ENCODE measurements at regions not wholly inside any gene's neighbourhood (a gene's known extent, or its start where the extent isn't known, plus 50 kb on each side); places are given as distances from the start of the nearest gene placed in this dataset.

GRCh38 chr5:35477911-35478310 is 139.8 kb upstream of the SPEF2 start:
- H3K79me2 ChIP-seq (ENCODE audit: insufficient read depth, low read length), result no peaks in the 10 kb centered on the region
- POLR2A ChIA-PET, result no interaction called here
- no peak overlapping the region for H2AFZ ChIP-seq (ENCODE audit: low read length)
- DNase-seq (ENCODE audit: low spot score) (no peak), ATAC-seq (no peak), FAIRE-seq (no peak)
- H3K27ac ChIP-seq (ENCODE audit: extremely low read length, insufficient read depth, low read length), result no peak overlapping the region
- H3K9ac ChIP-seq (ENCODE audit: insufficient read depth, low read depth, low read length), result no peak overlapping the region
- no TSS peak for BruUV-seq (replicated peaks)
- H3K9me3 ChIP-seq (ENCODE audit: low read length), result no peaks in the 10 kb centered on the region
- CTCF ChIA-PET (ENCODE audit: low intra/inter-chr PET ratio, low total read pairs), result no interaction called here
- intact Hi-C loops (cut with micrococcal nuclease; ENCODE audit: unreplicated experiment) (loop anchor here (5.0 kb wide), 1 partner anchor 61 kb away; no protein-coding TSS in a partner anchor), in situ Hi-C loops (cut with HindIII; ENCODE audit: extremely low pct_ligation_motif_present, low pct_unique_long_range_greater_than_20kb) (no loop called here)
- H3K4me1 ChIP-seq (ENCODE audit: insufficient read depth, low read length), result peaks cover 40% of the 10 kb centered on the region
- no peaks in the 10 kb centered on the region for H4K20me1 ChIP-seq (ENCODE audit: insufficient read depth, low read length)
- H3K27me3 ChIP-seq (ENCODE audit: control insufficient read depth in 1 of 2, insufficient read depth in 2 of 2, low read length in 2 of 2), result no peaks in the 10 kb centered on the region
- no peaks in the 10 kb centered on the region for H3K36me3 ChIP-seq (replicated peaks in 1 of 2; ENCODE audit: control insufficient read depth in 1 of 2, insufficient read depth in 2 of 2, low read length in 2 of 2)
- no peak overlapping the region for H3K4me3 ChIP-seq (replicated peaks in 1 of 3; ENCODE audit: insufficient read depth in 1 of 3, low read depth in 2 of 3, low read length in 3 of 3)
- H3K4me2 ChIP-seq (ENCODE audit: low read depth, low read length), result no peak overlapping the region
- TF ChIP-seq ZNF607 (CRISPR knock-in tag; IDR thresholded peaks at IDR 0.05; ENCODE audit: borderline replicate concordance) (no peak), GATAD2A (CRISPR knock-in tag; IDR thresholded peaks at IDR 0.05) (no peak), ZNF570 (CRISPR knock-in tag; IDR thresholded peaks at IDR 0.05; ENCODE audit: borderline replicate concordance) (no peak), LRRFIP1 (CRISPR knock-in tag; conservative IDR thresholded peaks at IDR 0.05) (no peak), ZNF850 (CRISPR knock-in tag; conservative IDR thresholded peaks at IDR 0.05) (no peak), NKX3-1 (CRISPR knock-in tag; IDR thresholded peaks at IDR 0.05) (no peak), ADNP (CRISPR knock-in tag; IDR thresholded peaks at IDR 0.05) (no peak), ARID4A (CRISPR knock-in tag; IDR thresholded peaks at IDR 0.05; ENCODE audit: borderline replicate concordance) (no peak), ZNF761 (CRISPR knock-in tag; conservative IDR thresholded peaks at IDR 0.05) (no peak), ZNF574 (CRISPR knock-in tag; IDR thresholded peaks at IDR 0.05) (no peak), HHEX (CRISPR knock-in tag; IDR thresholded peaks at IDR 0.05) (no peak), HNF4G (IDR thresholded peaks at IDR 0.05; ENCODE audit: borderline replicate concordance, low read depth, low read length) (no peak), HNF4G (CRISPR knock-in tag; IDR thresholded peaks at IDR 0.05; ENCODE audit: borderline replicate concordance, low read depth) (no peak), HOMEZ (CRISPR knock-in tag; IDR thresholded peaks at IDR 0.05; ENCODE audit: low read depth) (no peak), RBM39 (IDR thresholded peaks at IDR 0.05; ENCODE audit: low read depth, low read length, poor library complexity, severe bottlenecking) (no peak), SIN3A (IDR thresholded peaks at IDR 0.05; ENCODE audit: borderline replicate concordance, low read depth, low read length) (no peak)

Data from HepG2 (cell line).